Fibroblast of pulmonary artery (primary cell): ENCODE measurements at regions not wholly inside any gene's neighbourhood (a gene's known extent, or its start where the extent isn't known, plus 50 kb on each side); places are given as distances from the start of the nearest gene placed in this dataset.

ENCODE experiments used
- DNase-seq: peaks from one replicate; pipeline ENCODE4 v3.0.0-alpha.2; 2010; ENCODE audit warnings: low read depth
- H3K4me3 ChIP-seq: replicated peaks from 2 replicates; pipeline ENCODE4 v1.5.1; 2011; ENCODE audit warnings: low read depth, mild to moderate bottlenecking, control low read depth, low read length, moderate library complexity
- CTCF ChIP-seq: IDR thresholded peaks from 2 replicates; pipeline ENCODE4 v1.5.1; 2011; ENCODE audit warnings: mild to moderate bottlenecking, control low read depth, low read length, inconsistent platforms; ENCODE audit errors: missing control alignments

GRCh38 chr3:190790185-190790584, 72.3 kb downstream of the GMNC start:
- TF ChIP-seq CTCF: no peak
- DNase-seq: no peak
- H3K4me3 ChIP-seq: no peak overlapping the region

DNA sequence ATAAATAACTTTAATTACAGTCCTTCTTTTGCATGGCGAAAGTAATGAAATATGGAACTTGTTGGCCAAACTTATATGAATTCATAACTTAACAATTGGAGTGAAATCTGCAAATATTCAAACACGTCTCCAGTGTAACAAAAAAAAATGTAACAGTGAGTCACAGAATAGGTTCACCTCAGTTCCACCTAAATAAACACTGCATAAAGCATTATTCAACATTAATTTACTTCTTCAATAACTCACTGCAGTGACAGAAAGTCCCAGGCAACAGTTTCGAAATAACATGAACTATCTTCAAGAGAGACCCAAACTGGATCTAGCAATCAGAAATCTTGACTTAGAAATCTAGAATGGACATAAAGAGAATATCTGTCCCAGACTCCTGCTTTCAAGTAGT, 75.6 kb downstream of the GMNC start:
- H3K4me3 ChIP-seq: no peak overlapping the region
- no peak for DNase-seq
- no peak for TF ChIP-seq CTCF

GRCh38 chr3:190785047-190785446, 77.4 kb downstream of the GMNC start:
- H3K4me3 ChIP-seq: no peak overlapping the region
- no peak for DNase-seq
- no peak for TF ChIP-seq CTCF

GRCh38 chr3:190780524-190780923, 82.0 kb downstream of the GMNC start:
- no peak for TF ChIP-seq CTCF
- DNase-seq: no peak
- no peak overlapping the region for H3K4me3 ChIP-seq

GRCh38 chr3:190774633-190775032, 87.9 kb downstream of the GMNC start:
- no peak for TF ChIP-seq CTCF
- no peak overlapping the region for H3K4me3 ChIP-seq
- no peak for DNase-seq

- TF ChIP-seq CTCF: no peak
- DNase-seq: no peak
- no peak overlapping the region for H3K4me3 ChIP-seq
Measured at GRCh38 chr3:190773948-190774347, 88.5 kb downstream of the GMNC start.

DNA sequence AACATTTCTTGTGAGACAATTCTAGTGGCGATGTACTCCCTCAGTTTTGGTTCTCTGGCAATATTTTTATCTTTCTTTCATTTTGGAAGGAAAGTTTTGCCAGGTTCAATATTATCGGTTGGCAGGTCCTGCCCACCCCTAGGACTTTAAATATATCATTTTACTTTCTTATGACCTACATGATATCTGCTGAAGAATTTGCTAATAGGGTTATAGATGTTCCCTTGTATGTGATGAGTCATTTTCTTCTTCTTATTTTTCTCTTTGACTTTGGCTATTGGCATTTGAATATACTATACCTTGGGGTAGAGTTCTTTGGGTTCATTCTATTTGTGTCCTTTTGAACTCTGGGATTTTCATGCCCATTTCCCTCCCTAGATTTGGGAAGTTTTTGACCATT, 89.7 kb downstream of the GMNC start:
- TF ChIP-seq CTCF: no peak
- no peak for DNase-seq
- no peak overlapping the region for H3K4me3 ChIP-seq
